Keratinocyte (primary cell): ENCODE measurements at regions not wholly inside any gene's neighbourhood (a gene's known extent, or its start where the extent isn't known, plus 50 kb on each side); places are given as distances from the start of the nearest gene placed in this dataset.

Experiments
- DNase-seq: peaks from one replicate; pipeline ENCODE4 v3.0.0-alpha.2; 2011; ENCODE audit warnings: low read depth, missing footprints, low spot score
- FAIRE-seq: peaks from 2 replicates; lab custom pipeline; 2011; peaks lifted over from hg19 to GRCh38; lab: Jason Lieb, UNC
- H2AFZ ChIP-seq: 2 replicates; pipeline ENCODE4 v1.6.0; 2012; ENCODE audit warnings: low read length, control low read depth, inconsistent platforms; ENCODE audit not compliant: control insufficient read depth
- H3K27ac ChIP-seq: 2 replicates; pipeline ENCODE4 v1.5.1; 2011; ENCODE audit warnings: low read length; ENCODE audit not compliant: control insufficient read depth, insufficient read depth
- H3K27me3 ChIP-seq: 3 replicates; pipeline ENCODE4 v1.6.0; 2011; ENCODE audit warnings: low read length; ENCODE audit not compliant: control insufficient read depth, insufficient read depth; ENCODE audit errors: extremely low read depth
- H3K36me3 ChIP-seq, 2 experiments: 2 replicates in 1 of 2; 3 replicates in 1 of 2; pipeline ENCODE4 v1.5.1; 2011; ENCODE audit warnings: low read length in 2 of 2, mild to moderate bottlenecking in 1 of 2; ENCODE audit not compliant: control insufficient read depth in 2 of 2, insufficient read depth in 2 of 2; ENCODE audit errors: extremely low read depth in 1 of 2
- H3K4me1 ChIP-seq: 3 replicates; pipeline ENCODE4 v1.5.1; 2011; ENCODE audit warnings: low read length; ENCODE audit not compliant: control insufficient read depth, insufficient read depth; ENCODE audit errors: extremely low read depth
- H3K4me2 ChIP-seq: 3 replicates; pipeline ENCODE4 v1.6.0; 2011; ENCODE audit warnings: low read depth, low read length; ENCODE audit not compliant: control insufficient read depth, insufficient read depth; ENCODE audit errors: extremely low read depth
- H3K4me3 ChIP-seq, 3 experiments: fragments of 200-600 bp in 1 of 3; sonication (generic) in 1 of 3; 2 replicates in 2 of 3; 3 replicates in 1 of 3; pipeline ENCODE4 v1.5.1; 2011 to 2016; ENCODE audit warnings: low read length in 3 of 3, mild to moderate bottlenecking in 3 of 3, control low read depth in 2 of 3, inconsistent platforms in 1 of 3, low read depth in 1 of 3, mixed read lengths in 1 of 3, mixed run types in 1 of 3, moderate library complexity in 1 of 3; ENCODE audit not compliant: control insufficient read depth in 2 of 3, insufficient read depth in 2 of 3; ENCODE audit errors: extremely low read depth in 1 of 3
- H3K79me2 ChIP-seq: 2 replicates; pipeline ENCODE4 v1.6.0; 2012; ENCODE audit warnings: low read length; ENCODE audit not compliant: control insufficient read depth, insufficient read depth
- H3K9ac ChIP-seq: 3 replicates; pipeline ENCODE4 v1.6.0; 2011; ENCODE audit warnings: low read length; ENCODE audit not compliant: control insufficient read depth, insufficient read depth; ENCODE audit errors: extremely low read depth
- H3K9me1 ChIP-seq: 3 replicates; pipeline ENCODE4 v1.6.0; 2011; ENCODE audit warnings: low read length; ENCODE audit not compliant: control insufficient read depth, insufficient read depth; ENCODE audit errors: extremely low read depth
- H3K9me3 ChIP-seq: 2 replicates; pipeline ENCODE4 v1.5.1; 2012; ENCODE audit warnings: low read depth, low read length; ENCODE audit not compliant: control insufficient read depth
- H4K20me1 ChIP-seq: 3 replicates; pipeline ENCODE4 v1.6.0; 2011; ENCODE audit warnings: low read length; ENCODE audit not compliant: control insufficient read depth, insufficient read depth; ENCODE audit errors: extremely low read depth
- EZH2 ChIP-seq: IDR thresholded peaks from one replicate; pipeline ENCODE4 v1.6.1; 2012; ENCODE audit warnings: inconsistent platforms, mild to moderate bottlenecking, low read length, moderate library complexity
- dilution Hi-C: fragments of 300-500 bp; cut with MboI; formaldehyde crosslinking; loops from one replicate; pipeline ENCODE4 v1.7.0; 2020; ENCODE audit warnings: low sequenced_read_pairs; ENCODE audit not compliant: extremely low pct_ligation_motif_present
- TF ChIP-seq, protein P1 (sequence below), 3 experiments: IDR thresholded peaks in 1 of 3; conservative IDR thresholded peaks in 1 of 3; optimal IDR thresholded peaks in 1 of 3; 2 replicates in 2 of 3; 3 replicates in 1 of 3; pipeline versions ENCODE3 to v1.5.1; 2011; ENCODE audit warnings: low read length in 3 of 3, mild to moderate bottlenecking in 3 of 3, moderate library complexity in 2 of 3, control low read depth in 1 of 3, inconsistent platforms in 1 of 3; ENCODE audit not compliant: insufficient read depth in 2 of 3; ENCODE audit errors: extremely low read depth in 1 of 3

DNA sequence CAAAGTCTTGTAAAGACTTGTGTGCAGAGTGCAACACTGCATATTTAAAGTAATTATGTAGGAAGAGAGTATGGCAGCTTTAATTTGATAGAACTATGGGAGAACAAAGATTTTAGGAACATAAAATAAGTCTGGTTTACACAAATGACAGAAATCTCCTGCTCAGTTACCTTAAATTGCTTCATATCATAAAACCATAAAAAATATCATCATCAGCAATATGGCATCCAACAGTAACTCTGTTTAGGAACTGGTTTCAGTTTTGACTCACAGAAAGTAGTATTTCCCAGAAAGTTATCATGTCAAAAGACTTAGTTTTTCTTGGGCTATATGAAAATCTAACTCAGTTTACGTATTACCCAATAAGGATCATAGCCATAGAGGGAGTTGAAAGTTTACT is 292.1 kb upstream of the PMFBP1 start:
- H3K9me3 ChIP-seq = no peaks in the 10 kb centered on the region
- no peak overlapping the region for H3K9ac ChIP-seq
- H3K4me2 ChIP-seq = no peak overlapping the region
- H3K27me3 ChIP-seq = no peaks in the 10 kb centered on the region
- DNase-seq (no peak), FAIRE-seq (no peak)
- H3K9me1 ChIP-seq = no peaks in the 10 kb centered on the region
- no peaks in the 10 kb centered on the region for H3K79me2 ChIP-seq
- dilution Hi-C loops = no loop called here
- H3K27ac ChIP-seq = no peak overlapping the region
- no peak overlapping the region for H2AFZ ChIP-seq
- no peak for TF ChIP-seq EZH2
- H4K20me1 ChIP-seq = no peaks in the 10 kb centered on the region
- no peak overlapping the region for H3K4me3 ChIP-seq
- H3K4me1 ChIP-seq = no peaks in the 10 kb centered on the region
- no peaks in the 10 kb centered on the region for H3K36me3 ChIP-seq

DNA sequence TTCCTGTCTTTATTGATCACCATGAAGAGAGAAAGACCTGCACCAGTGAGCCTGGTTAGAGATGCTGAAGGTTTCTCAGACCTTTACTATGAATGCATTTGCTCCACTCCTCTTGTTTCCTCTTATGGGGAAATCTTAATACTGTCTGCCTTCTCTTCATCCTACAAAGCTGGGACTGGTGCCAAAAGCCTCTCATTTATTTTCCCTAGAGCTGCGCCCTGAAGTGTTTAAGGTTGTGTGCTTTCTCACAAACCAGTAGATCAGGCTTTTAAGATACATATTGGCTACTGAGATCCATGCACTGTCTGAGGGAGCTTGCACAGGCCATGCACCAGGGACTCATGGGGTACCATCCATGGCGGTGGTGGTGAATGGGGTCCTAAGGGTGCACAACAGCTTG is 286.1 kb upstream of the PMFBP1 start:
- no peaks in the 10 kb centered on the region for H3K9me3 ChIP-seq
- H4K20me1 ChIP-seq = no peaks in the 10 kb centered on the region
- FAIRE-seq (no peak), DNase-seq (no peak)
- TF ChIP-seq, protein P1, sequence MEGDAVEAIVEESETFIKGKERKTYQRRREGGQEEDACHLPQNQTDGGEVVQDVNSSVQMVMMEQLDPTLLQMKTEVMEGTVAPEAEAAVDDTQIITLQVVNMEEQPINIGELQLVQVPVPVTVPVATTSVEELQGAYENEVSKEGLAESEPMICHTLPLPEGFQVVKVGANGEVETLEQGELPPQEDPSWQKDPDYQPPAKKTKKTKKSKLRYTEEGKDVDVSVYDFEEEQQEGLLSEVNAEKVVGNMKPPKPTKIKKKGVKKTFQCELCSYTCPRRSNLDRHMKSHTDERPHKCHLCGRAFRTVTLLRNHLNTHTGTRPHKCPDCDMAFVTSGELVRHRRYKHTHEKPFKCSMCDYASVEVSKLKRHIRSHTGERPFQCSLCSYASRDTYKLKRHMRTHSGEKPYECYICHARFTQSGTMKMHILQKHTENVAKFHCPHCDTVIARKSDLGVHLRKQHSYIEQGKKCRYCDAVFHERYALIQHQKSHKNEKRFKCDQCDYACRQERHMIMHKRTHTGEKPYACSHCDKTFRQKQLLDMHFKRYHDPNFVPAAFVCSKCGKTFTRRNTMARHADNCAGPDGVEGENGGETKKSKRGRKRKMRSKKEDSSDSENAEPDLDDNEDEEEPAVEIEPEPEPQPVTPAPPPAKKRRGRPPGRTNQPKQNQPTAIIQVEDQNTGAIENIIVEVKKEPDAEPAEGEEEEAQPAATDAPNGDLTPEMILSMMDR (optimal IDR thresholded peaks at IDR 0.05 in 1 of 3, IDR thresholded peaks at IDR 0.05 in 1 of 3, conservative IDR thresholded peaks at IDR 0.05 in 1 of 3; ENCODE audit: extremely low read depth in 1 of 3, insufficient read depth in 2 of 3, low read length in 3 of 3) = no peak
- TF ChIP-seq EZH2 = no peak
- no peak overlapping the region for H3K27ac ChIP-seq
- no peaks in the 10 kb centered on the region for H3K36me3 ChIP-seq
- H3K9ac ChIP-seq = no peak overlapping the region
- dilution Hi-C loops = no loop called here
- no peak overlapping the region for H3K4me2 ChIP-seq
- no peak overlapping the region for H2AFZ ChIP-seq
- no peaks in the 10 kb centered on the region for H3K27me3 ChIP-seq
- no peaks in the 10 kb centered on the region for H3K4me1 ChIP-seq
- H3K79me2 ChIP-seq = no peaks in the 10 kb centered on the region
- no peak overlapping the region for H3K4me3 ChIP-seq
- H3K9me1 ChIP-seq = no peaks in the 10 kb centered on the region

DNA sequence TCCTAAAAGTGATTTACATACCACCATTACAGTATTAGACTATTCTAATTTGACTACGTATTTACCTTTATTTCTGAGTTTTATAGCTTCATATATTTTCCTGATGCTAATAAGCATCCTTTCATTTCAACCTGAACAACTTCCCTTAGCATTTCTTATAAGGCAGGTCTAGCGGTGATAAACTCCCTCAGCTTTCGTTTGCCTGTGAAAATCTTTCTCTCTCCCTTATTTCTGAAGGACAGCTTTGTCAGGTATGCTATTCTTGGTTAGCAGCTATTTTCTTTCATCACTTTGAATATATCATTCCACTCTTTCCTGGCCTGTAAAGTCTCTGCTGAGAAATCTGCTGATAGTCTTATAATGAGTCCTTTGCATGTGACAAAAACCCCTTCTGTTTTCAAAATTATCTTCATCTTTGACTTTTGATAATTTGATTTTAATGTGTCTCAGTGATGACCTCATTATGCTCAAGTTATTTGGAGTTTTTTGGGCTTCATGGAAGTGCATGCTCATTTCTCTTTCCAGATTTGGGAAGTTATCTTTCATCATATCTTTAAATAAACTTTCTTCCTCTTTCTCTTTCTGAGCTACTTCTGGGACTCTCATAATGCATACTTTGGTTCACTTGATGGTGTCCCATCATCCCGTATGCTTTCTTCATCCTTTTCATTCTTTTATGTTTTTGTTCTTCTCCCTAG is 285.4 kb upstream of the PMFBP1 start:
- Histone ChIP-seq H3K27me3 (no peaks in the 10 kb centered on the region), H3K4me3 (no peak overlapping the region), H3K36me3 (no peaks in the 10 kb centered on the region), H3K9ac (no peak overlapping the region), H3K27ac (no peak overlapping the region), H4K20me1 (no peaks in the 10 kb centered on the region), H3K9me1 (no peaks in the 10 kb centered on the region), H2AFZ (no peak overlapping the region), H3K79me2 (no peaks in the 10 kb centered on the region), H3K4me1 (no peaks in the 10 kb centered on the region), H3K4me2 (no peak overlapping the region), H3K9me3 (no peaks in the 10 kb centered on the region)
- DNase-seq (no peak), FAIRE-seq (no peak)
- TF ChIP-seq, protein P1 (optimal IDR thresholded peaks at IDR 0.05 in 1 of 3, IDR thresholded peaks at IDR 0.05 in 1 of 3, conservative IDR thresholded peaks at IDR 0.05 in 1 of 3; ENCODE audit: extremely low read depth in 1 of 3, insufficient read depth in 2 of 3, low read length in 3 of 3) = no peak
- no peak for TF ChIP-seq EZH2
- dilution Hi-C loops = no loop called here
